ENCODE measurements at regions not wholly inside any gene's neighbourhood (a gene's known extent, or its start where the extent isn't known, plus 50 kb on each side); places are given as distances from the start of the nearest gene placed in this dataset.

DNA sequence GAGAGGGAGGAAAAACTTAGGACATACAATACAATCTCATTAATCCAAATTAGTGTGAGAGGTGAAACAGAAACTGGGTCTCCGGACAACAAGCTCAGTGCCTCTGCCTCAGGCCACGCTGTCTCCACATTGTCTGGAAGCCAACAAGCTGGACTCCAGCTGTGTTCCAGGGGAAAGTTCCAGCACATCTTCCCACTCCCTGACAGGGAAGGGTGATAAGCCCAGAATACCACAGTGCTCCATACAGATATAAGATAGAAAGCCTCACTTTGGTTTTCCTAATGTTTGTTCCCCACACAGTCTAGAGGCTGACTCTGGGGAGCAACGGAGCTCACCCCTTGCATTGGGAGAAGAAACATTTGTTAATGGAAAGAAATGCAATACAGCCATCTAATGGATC lies 117.1 kb upstream of the SPTLC3 start:
- Mint-ChIP-seq H3K9me3 (peaks cover 0 to 7% (median 3%) of the 10 kb centered on the region in 8 donors), H3K36me3 (no peaks in the 10 kb centered on the region), H3K4me1 (no peaks in the 10 kb centered on the region), H3K4me3 (no peak overlapping the region), H3K27ac (no peak overlapping the region), H3K27me3 (peaks cover 0 to 3% of the 10 kb centered on the region in 2 donors)
- intact Hi-C loops (cut with micrococcal nuclease): no loop called here
- Histone ChIP-seq H3K36me3 (ENCODE audit: insufficient read depth, low read length) (no peaks in the 10 kb centered on the region), H3K27me3 (ENCODE audit: insufficient read depth, low read length) (no peaks in the 10 kb centered on the region), H3K4me1 (ENCODE audit: insufficient read depth, low read length) (no peaks in the 10 kb centered on the region), H3K9me3 (ENCODE audit: control insufficient read depth in 1 of 2, low read length in 2 of 2) (no peaks in the 10 kb centered on the region), H3K4me3 (ENCODE audit: low read length in 2 of 2) (no peak overlapping the region), H3K27ac (ENCODE audit: low read depth, low read length) (no peak overlapping the region)
- POLR2A ChIA-PET (ENCODE audit: partially characterized antibody): no interaction called here
- DNase-seq: no peak
- CTCF ChIA-PET (ENCODE audit: partially characterized antibody): no interaction called here

DNA sequence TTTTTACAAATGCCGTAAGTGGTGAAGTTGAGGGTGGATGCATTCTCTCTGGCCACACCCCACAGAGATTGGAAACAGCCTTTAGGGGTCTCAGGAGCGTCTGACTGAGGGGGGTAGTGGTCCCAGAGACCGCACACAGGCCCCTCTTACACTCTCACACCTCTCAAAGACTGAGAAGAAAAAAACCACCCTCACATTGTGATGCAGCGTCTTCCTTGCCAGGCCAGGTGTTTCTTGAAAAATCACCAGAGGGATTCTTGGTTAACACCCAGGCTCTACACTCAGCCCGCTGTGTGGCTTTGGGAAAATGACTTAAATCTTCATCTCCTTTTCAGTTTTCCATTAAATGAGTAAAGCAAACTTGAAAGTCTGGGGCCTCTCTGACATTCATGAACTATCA lies 115.8 kb upstream of the SPTLC3 start:
- H3K27ac Mint-ChIP-seq: no peak overlapping the region
- Histone ChIP-seq H3K4me1 (ENCODE audit: insufficient read depth, low read length) (no peaks in the 10 kb centered on the region), H3K27me3 (ENCODE audit: insufficient read depth, low read length) (no peaks in the 10 kb centered on the region), H3K27ac (ENCODE audit: low read depth, low read length) (no peak overlapping the region), H3K4me3 (ENCODE audit: low read length in 2 of 2) (no peak overlapping the region), H3K36me3 (ENCODE audit: insufficient read depth, low read length) (no peaks in the 10 kb centered on the region), H3K9me3 (ENCODE audit: control insufficient read depth in 1 of 2, low read length in 2 of 2) (no peaks in the 10 kb centered on the region)
- CTCF ChIA-PET (ENCODE audit: partially characterized antibody): no interaction called here
- H3K4me3 Mint-ChIP-seq: no peak overlapping the region
- DNase-seq: no peak
- POLR2A ChIA-PET (ENCODE audit: partially characterized antibody): no interaction called here
- H3K27me3 Mint-ChIP-seq: peaks cover 0 to 3% of the 10 kb centered on the region in 2 donors
- no peaks in the 10 kb centered on the region for H3K36me3 Mint-ChIP-seq
- H3K9me3 Mint-ChIP-seq: peaks cover 0 to 4% (median 3%) of the 10 kb centered on the region in 8 donors
- intact Hi-C loops (cut with micrococcal nuclease): no loop called here
- no peaks in the 10 kb centered on the region for H3K4me1 Mint-ChIP-seq

DNA sequence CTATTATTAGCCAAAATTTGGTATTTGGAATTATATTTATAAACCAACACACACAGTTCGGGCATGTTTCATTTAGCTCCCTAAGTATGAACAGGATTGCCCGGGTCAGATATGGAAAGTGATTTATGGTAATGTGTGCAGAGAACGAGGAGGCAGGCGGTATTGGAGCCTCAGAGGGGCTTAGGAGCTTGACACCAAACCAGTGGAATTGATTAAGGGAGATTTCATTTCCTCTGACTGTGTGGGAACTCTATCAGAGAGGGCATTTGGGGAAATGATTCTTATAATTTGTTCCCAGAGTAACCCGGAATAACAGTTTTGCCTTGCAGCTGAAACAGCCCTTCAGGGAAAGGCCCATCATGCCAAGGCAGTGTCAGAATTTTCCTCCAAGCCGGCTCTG lies 115.1 kb upstream of the SPTLC3 start:
- ChIA-PET POLR2A (ENCODE audit: partially characterized antibody) (no interaction called here), CTCF (ENCODE audit: partially characterized antibody) (no interaction called here)
- no peak overlapping the region for H3K27ac Mint-ChIP-seq
- no peaks in the 10 kb centered on the region for H3K36me3 Mint-ChIP-seq
- H3K9me3 Mint-ChIP-seq: peaks cover 0 to 4% (median 3%) of the 10 kb centered on the region in 8 donors
- no peak overlapping the region for H3K4me3 ChIP-seq (ENCODE audit: low read length in 2 of 2)
- no peaks in the 10 kb centered on the region for H3K36me3 ChIP-seq (ENCODE audit: insufficient read depth, low read length)
- no peak for DNase-seq
- H3K27ac ChIP-seq (ENCODE audit: low read depth, low read length): no peak overlapping the region
- H3K27me3 Mint-ChIP-seq: peaks cover 0 to 3% of the 10 kb centered on the region in 2 donors
- H3K4me3 Mint-ChIP-seq: no peak overlapping the region
- H3K9me3 ChIP-seq (ENCODE audit: control insufficient read depth in 1 of 2, low read length in 2 of 2): no peaks in the 10 kb centered on the region
- H3K27me3 ChIP-seq (ENCODE audit: insufficient read depth, low read length): no peaks in the 10 kb centered on the region
- intact Hi-C loops (cut with micrococcal nuclease): no loop called here
- H3K4me1 Mint-ChIP-seq: no peaks in the 10 kb centered on the region
- H3K4me1 ChIP-seq (ENCODE audit: insufficient read depth, low read length): no peaks in the 10 kb centered on the region

DNA sequence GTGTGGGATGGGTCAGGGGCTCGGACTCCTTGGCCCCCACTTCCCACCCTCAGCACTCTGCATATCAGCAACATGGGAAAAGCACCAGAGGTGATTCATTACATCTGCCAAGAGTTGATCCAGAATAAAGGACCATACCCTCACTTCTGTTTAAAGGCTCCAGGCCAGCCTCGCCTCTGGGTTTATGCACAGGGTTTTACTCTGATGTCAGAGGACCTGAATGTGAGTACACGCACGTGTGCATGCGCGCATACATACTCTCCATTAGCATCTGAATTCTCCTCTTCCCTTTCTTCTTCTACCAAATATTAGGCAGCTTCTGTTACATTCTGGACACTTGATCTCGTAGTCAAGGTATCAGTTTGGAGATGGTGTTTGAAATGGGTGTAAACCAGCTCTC lies 114.7 kb upstream of the SPTLC3 start:
- Histone ChIP-seq H3K9me3 (ENCODE audit: control insufficient read depth in 1 of 2, low read length in 2 of 2) (no peaks in the 10 kb centered on the region), H3K27me3 (ENCODE audit: insufficient read depth, low read length) (no peaks in the 10 kb centered on the region), H3K4me3 (ENCODE audit: low read length in 2 of 2) (no peak overlapping the region), H3K36me3 (ENCODE audit: insufficient read depth, low read length) (no peaks in the 10 kb centered on the region), H3K27ac (ENCODE audit: low read depth, low read length) (no peak overlapping the region), H3K4me1 (ENCODE audit: insufficient read depth, low read length) (no peaks in the 10 kb centered on the region)
- Mint-ChIP-seq H3K27me3 (peaks cover 0 to 3% of the 10 kb centered on the region in 2 donors), H3K4me1 (no peaks in the 10 kb centered on the region), H3K36me3 (no peaks in the 10 kb centered on the region), H3K4me3 (no peak overlapping the region), H3K9me3 (peaks cover 0 to 4% (median 3%) of the 10 kb centered on the region in 8 donors), H3K27ac (no peak overlapping the region)
- POLR2A ChIA-PET (ENCODE audit: partially characterized antibody): no interaction called here
- CTCF ChIA-PET (ENCODE audit: partially characterized antibody): no interaction called here
- no peak for DNase-seq
- intact Hi-C loops (cut with micrococcal nuclease): no loop called here

DNA sequence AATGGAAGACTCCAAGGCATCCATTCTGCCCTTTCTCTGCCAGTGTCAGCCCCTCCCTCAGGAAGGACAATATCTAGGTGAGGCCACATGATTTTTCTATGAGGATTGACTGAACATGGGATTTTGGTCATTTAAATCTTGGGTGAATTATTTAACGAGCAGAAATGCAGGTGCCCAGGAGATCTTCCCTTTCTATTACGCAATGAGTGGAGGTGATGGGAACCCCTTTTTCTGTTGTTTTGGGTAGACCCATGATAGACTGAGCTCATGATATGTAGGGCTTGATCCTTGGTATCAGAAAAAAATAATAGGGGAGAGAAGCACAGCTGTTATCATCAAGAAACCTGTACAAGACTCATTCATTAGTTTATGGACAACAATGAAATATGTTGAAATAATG lies 112.6 kb upstream of the SPTLC3 start:
- H3K36me3 ChIP-seq (ENCODE audit: insufficient read depth, low read length): no peaks in the 10 kb centered on the region
- H3K27me3 ChIP-seq (ENCODE audit: insufficient read depth, low read length): no peaks in the 10 kb centered on the region
- H3K4me3 ChIP-seq (ENCODE audit: low read length in 2 of 2): no peak overlapping the region
- CTCF ChIA-PET (ENCODE audit: partially characterized antibody): no interaction called here
- H3K27ac Mint-ChIP-seq: no peak overlapping the region
- no peaks in the 10 kb centered on the region for H3K27me3 Mint-ChIP-seq
- H3K36me3 Mint-ChIP-seq: no peaks in the 10 kb centered on the region
- no peaks in the 10 kb centered on the region for H3K4me1 Mint-ChIP-seq
- no peak for DNase-seq
- peaks cover 0 to 4% (median 2%) of the 10 kb centered on the region in 8 donors for H3K9me3 Mint-ChIP-seq
- H3K9me3 ChIP-seq (ENCODE audit: control insufficient read depth in 1 of 2, low read length in 2 of 2): no peaks in the 10 kb centered on the region
- no peaks in the 10 kb centered on the region for H3K4me1 ChIP-seq (ENCODE audit: insufficient read depth, low read length)
- POLR2A ChIA-PET (ENCODE audit: partially characterized antibody): no interaction called here
- intact Hi-C loops (cut with micrococcal nuclease): no loop called here
- no peak overlapping the region for H3K27ac ChIP-seq (ENCODE audit: low read depth, low read length)
- no peak overlapping the region for H3K4me3 Mint-ChIP-seq

DNA sequence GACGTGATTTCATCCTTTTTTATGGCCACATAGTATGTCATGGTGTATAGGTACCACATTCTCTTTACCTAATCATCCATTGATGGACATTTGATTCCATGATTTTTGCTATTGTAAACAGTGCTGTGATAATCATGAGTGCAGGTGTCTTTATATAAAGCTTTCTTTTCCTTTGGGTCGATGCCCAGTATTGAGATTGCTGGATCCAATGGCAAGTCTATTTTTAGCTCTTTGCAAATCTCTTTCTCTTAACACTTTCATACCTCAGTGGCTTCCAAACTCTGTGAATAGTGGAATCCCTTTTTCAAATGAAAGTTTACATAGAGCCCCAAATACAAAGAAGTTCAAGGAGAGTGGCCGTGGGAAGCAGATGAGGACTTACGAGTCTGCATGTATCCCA lies 105.8 kb upstream of the SPTLC3 start:
- no peaks in the 10 kb centered on the region for H3K9me3 ChIP-seq (ENCODE audit: control insufficient read depth in 1 of 2, low read length in 2 of 2)
- Mint-ChIP-seq H3K27ac (no peak overlapping the region), H3K27me3 (no peaks in the 10 kb centered on the region), H3K4me1 (no peaks in the 10 kb centered on the region), H3K36me3 (no peaks in the 10 kb centered on the region), H3K9me3 (peaks cover 0 to 8% (median under 1%) of the 10 kb centered on the region in 8 donors), H3K4me3 (no peak overlapping the region)
- no peaks in the 10 kb centered on the region for H3K36me3 ChIP-seq (ENCODE audit: insufficient read depth, low read length)
- no peaks in the 10 kb centered on the region for H3K27me3 ChIP-seq (ENCODE audit: insufficient read depth, low read length)
- DNase-seq: no peak
- ChIA-PET CTCF (ENCODE audit: partially characterized antibody) (no interaction called here), POLR2A (ENCODE audit: partially characterized antibody) (no interaction called here)
- no peak overlapping the region for H3K4me3 ChIP-seq (ENCODE audit: low read length in 2 of 2)
- H3K4me1 ChIP-seq (ENCODE audit: insufficient read depth, low read length): no peaks in the 10 kb centered on the region
- intact Hi-C loops (cut with micrococcal nuclease): no loop called here
- H3K27ac ChIP-seq (ENCODE audit: low read depth, low read length): no peak overlapping the region

DNA sequence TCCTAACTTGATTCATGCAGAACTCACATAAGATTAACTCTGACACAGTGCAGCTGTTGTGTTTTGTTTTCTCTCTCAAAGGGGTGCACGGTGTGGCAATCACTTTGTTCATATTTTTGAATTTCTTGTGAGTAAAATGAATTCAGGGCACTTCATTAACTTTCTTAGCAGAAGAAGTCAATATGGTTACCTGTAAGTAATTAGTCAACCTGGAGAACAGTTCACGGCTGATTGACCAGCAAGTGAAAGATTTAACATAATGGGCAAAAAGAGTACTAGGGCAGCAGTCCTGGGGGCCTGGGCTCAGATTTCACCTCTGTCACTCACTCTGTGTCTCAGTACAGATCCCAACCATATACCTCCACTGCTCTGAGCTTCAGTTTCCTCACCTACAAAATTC lies 102.4 kb upstream of the SPTLC3 start:
- intact Hi-C loops (cut with micrococcal nuclease): no loop called here
- no peaks in the 10 kb centered on the region for H3K9me3 ChIP-seq (ENCODE audit: control insufficient read depth in 1 of 2, low read length in 2 of 2)
- POLR2A ChIA-PET (ENCODE audit: partially characterized antibody): no interaction called here
- no peak overlapping the region for H3K4me3 ChIP-seq (ENCODE audit: low read length in 2 of 2)
- no peaks in the 10 kb centered on the region for H3K27me3 ChIP-seq (ENCODE audit: insufficient read depth, low read length)
- peaks cover 0 to 5% (median 2%) of the 10 kb centered on the region in 8 donors for H3K9me3 Mint-ChIP-seq
- DNase-seq: no peak
- H3K4me3 Mint-ChIP-seq: no peak overlapping the region
- CTCF ChIA-PET (ENCODE audit: partially characterized antibody): no interaction called here
- no peaks in the 10 kb centered on the region for H3K4me1 Mint-ChIP-seq
- H3K27ac Mint-ChIP-seq: no peak overlapping the region
- H3K36me3 ChIP-seq (ENCODE audit: insufficient read depth, low read length): no peaks in the 10 kb centered on the region
- no peaks in the 10 kb centered on the region for H3K27me3 Mint-ChIP-seq
- no peak overlapping the region for H3K27ac ChIP-seq (ENCODE audit: low read depth, low read length)
- no peaks in the 10 kb centered on the region for H3K36me3 Mint-ChIP-seq
- no peaks in the 10 kb centered on the region for H3K4me1 ChIP-seq (ENCODE audit: insufficient read depth, low read length)

DNA sequence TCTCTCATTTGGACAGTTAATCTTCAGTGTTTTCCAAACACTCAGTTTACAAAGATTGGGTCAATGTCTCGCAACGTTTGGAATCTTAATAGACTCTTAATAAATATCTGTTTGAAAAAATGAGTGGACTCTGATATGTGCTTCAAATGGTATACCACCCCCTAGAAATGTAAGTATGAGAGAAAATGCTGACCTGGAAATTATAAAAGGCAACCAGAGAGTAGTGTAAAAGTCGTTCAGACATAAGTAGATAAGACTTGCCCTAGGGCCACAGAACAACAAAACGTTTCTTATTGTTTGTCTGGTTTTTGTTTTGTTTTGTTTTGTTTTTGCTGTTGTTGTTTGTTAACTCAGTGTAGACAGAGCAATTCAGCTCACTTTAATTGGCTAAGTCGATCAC lies 97.4 kb upstream of the SPTLC3 start:
- intact Hi-C loops (cut with micrococcal nuclease): no loop called here
- Histone ChIP-seq H3K9me3 (ENCODE audit: control insufficient read depth in 1 of 2, low read length in 2 of 2) (no peaks in the 10 kb centered on the region), H3K27ac (ENCODE audit: low read depth, low read length) (no peak overlapping the region), H3K36me3 (ENCODE audit: insufficient read depth, low read length) (no peaks in the 10 kb centered on the region), H3K4me1 (ENCODE audit: insufficient read depth, low read length) (no peaks in the 10 kb centered on the region), H3K4me3 (ENCODE audit: low read length in 2 of 2) (no peak overlapping the region), H3K27me3 (ENCODE audit: insufficient read depth, low read length) (no peaks in the 10 kb centered on the region)
- H3K36me3 Mint-ChIP-seq: no peaks in the 10 kb centered on the region
- no peak overlapping the region for H3K27ac Mint-ChIP-seq
- POLR2A ChIA-PET (ENCODE audit: partially characterized antibody): no interaction called here
- DNase-seq: no peak
- no peaks in the 10 kb centered on the region for H3K27me3 Mint-ChIP-seq
- H3K4me3 Mint-ChIP-seq: no peak overlapping the region
- CTCF ChIA-PET (ENCODE audit: partially characterized antibody): no interaction called here
- no peaks in the 10 kb centered on the region for H3K4me1 Mint-ChIP-seq
- H3K9me3 Mint-ChIP-seq: peaks cover 0 to 9% (median 0%) of the 10 kb centered on the region in 8 donors

Data from CD4-positive, alpha-beta memory T cell (primary cell).